Nephron (organoid): ENCODE measurements at regions not wholly inside any gene's neighbourhood (a gene's known extent, or its start where the extent isn't known, plus 50 kb on each side); places are given as distances from the start of the nearest gene placed in this dataset.

Source experiments
- H3K27ac Mint-ChIP-seq, 3 experiments: 2 replicates each; pipeline ENCODE4 v1.8.0; 2020; ENCODE audit warnings: mixed read lengths in 3 of 3, mild to moderate bottlenecking in 2 of 3, moderate library complexity in 1 of 3
- H3K27me3 Mint-ChIP-seq: 2 replicates; pipeline ENCODE4 v1.8.0; 2021; ENCODE audit warnings: low read depth, mild to moderate bottlenecking, moderate library complexity, mixed read lengths
- H3K36me3 Mint-ChIP-seq: 2 replicates; pipeline ENCODE4 v1.8.0; 2020; ENCODE audit warnings: low read depth, mixed read lengths
- H3K4me1 Mint-ChIP-seq: 2 replicates; pipeline ENCODE4 v1.8.0; 2020; ENCODE audit warnings: mixed read lengths
- H3K4me3 Mint-ChIP-seq, 3 experiments: 2 replicates each; pipeline ENCODE4 v1.8.0; 2020; ENCODE audit warnings: mild to moderate bottlenecking in 3 of 3, mixed read lengths in 3 of 3, moderate library complexity in 2 of 3
- H3K9me3 Mint-ChIP-seq: 2 replicates; pipeline ENCODE4 v1.8.0; 2020; ENCODE audit warnings: mixed read lengths
- TF ChIP-seq, protein P1 (sequence below), 3 experiments: fragments of 200-600 bp; sonication (generic); IDR thresholded peaks; one replicate each; pipeline ENCODE4 v1.5.0; 2021; ENCODE audit warnings: antibody characterized with exemption in 3 of 3; ENCODE audit not compliant: unreplicated experiment in 3 of 3

GRCh38 chr6:169070506-169071176, 183.0 kb downstream of the THBS2 start:
- Mint-ChIP-seq H3K4me1 (peaks cover 39% of the 10 kb centered on the region), H3K27ac (no peak overlapping the region), H3K27me3 (no peaks in the 10 kb centered on the region), H3K4me3 (no peak overlapping the region), H3K36me3 (no peaks in the 10 kb centered on the region), H3K9me3 (peaks cover 10% of the 10 kb centered on the region)
- TF ChIP-seq, protein P1, sequence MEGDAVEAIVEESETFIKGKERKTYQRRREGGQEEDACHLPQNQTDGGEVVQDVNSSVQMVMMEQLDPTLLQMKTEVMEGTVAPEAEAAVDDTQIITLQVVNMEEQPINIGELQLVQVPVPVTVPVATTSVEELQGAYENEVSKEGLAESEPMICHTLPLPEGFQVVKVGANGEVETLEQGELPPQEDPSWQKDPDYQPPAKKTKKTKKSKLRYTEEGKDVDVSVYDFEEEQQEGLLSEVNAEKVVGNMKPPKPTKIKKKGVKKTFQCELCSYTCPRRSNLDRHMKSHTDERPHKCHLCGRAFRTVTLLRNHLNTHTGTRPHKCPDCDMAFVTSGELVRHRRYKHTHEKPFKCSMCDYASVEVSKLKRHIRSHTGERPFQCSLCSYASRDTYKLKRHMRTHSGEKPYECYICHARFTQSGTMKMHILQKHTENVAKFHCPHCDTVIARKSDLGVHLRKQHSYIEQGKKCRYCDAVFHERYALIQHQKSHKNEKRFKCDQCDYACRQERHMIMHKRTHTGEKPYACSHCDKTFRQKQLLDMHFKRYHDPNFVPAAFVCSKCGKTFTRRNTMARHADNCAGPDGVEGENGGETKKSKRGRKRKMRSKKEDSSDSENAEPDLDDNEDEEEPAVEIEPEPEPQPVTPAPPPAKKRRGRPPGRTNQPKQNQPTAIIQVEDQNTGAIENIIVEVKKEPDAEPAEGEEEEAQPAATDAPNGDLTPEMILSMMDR (IDR thresholded peaks at IDR 0.05; ENCODE audit: unreplicated experiment in 3 of 3) = no peak

GRCh38 chr6:169069356-169069755, 184.3 kb downstream of the THBS2 start:
- Mint-ChIP-seq H3K9me3 (peaks cover 12% of the 10 kb centered on the region), H3K36me3 (no peaks in the 10 kb centered on the region), H3K27ac (no peak overlapping the region), H3K4me1 (peaks cover 28% of the 10 kb centered on the region), H3K4me3 (no peak overlapping the region), H3K27me3 (no peaks in the 10 kb centered on the region)
- TF ChIP-seq, protein P1 (IDR thresholded peaks at IDR 0.05; ENCODE audit: unreplicated experiment in 3 of 3) = no peak

DNA sequence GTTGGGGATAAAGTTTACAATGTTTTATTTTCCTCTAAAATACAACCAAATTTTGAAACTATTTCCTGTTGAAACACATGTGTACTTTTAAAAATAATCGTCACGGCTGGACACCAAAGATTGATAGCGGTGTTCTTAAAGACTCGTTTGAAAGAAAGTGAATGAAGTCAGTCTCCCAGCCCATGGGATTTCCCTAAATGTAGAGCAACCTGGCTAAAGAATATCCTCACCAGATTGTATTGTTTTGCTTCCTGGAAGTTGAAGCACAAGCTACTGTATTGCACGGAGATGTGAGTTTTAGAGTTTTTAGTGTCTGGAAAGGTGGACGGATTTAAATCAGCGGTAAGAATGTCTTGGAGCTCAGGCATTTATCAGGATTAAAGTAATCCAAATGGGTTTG, 189.5 kb downstream of the THBS2 start:
- Mint-ChIP-seq H3K4me3 (peak overlapping the region in 1 of 3 experiments; percentile 5), H3K4me1 (peaks cover 6% of the 10 kb centered on the region), H3K27me3 (peaks cover 4% of the 10 kb centered on the region), H3K36me3 (no peaks in the 10 kb centered on the region), H3K27ac (peak overlapping the region; percentile 39 to 46 (median 44)), H3K9me3 (peaks cover 9% of the 10 kb centered on the region)
- TF ChIP-seq, protein P1 (IDR thresholded peaks at IDR 0.05; ENCODE audit: unreplicated experiment in 3 of 3) = no peak

- no peaks in the 10 kb centered on the region for H3K36me3 Mint-ChIP-seq
- peaks cover 6% of the 10 kb centered on the region for H3K4me1 Mint-ChIP-seq
- H3K27ac Mint-ChIP-seq = no peak overlapping the region
- no peak overlapping the region for H3K4me3 Mint-ChIP-seq
- TF ChIP-seq, protein P1 (IDR thresholded peaks at IDR 0.05; ENCODE audit: unreplicated experiment in 3 of 3) = no peak
- peaks cover 4% of the 10 kb centered on the region for H3K27me3 Mint-ChIP-seq
- H3K9me3 Mint-ChIP-seq = peaks cover 11% of the 10 kb centered on the region
These were observed 191.4 kb downstream of the THBS2 start for GRCh38 chr6:169062272-169062671.

DNA sequence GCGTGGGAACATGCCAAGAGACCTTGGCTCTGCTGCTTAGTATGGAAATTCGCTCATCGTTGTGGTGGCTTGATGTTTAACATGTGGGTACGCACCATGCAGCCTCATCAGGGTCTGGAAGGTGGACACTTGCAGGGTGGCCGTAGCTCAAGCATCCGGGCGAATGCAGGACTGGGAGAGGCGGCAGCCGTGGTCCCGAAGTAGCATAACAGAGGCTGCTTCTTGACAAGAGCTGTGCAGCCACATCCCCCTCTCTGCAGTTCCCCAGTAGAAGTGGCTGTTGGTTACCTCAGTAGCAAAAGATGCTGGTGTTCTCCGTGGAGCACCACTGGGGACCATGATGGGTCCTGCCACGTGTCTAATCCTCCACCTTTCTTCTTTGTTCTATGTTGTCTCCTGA, 195.0 kb downstream of the THBS2 start:
- Mint-ChIP-seq H3K9me3 (peaks cover 28% of the 10 kb centered on the region), H3K27me3 (peaks cover 4% of the 10 kb centered on the region), H3K36me3 (no peaks in the 10 kb centered on the region), H3K4me3 (no peak overlapping the region), H3K4me1 (no peaks in the 10 kb centered on the region), H3K27ac (no peak overlapping the region)
- TF ChIP-seq, protein P1 (IDR thresholded peaks at IDR 0.05; ENCODE audit: unreplicated experiment in 3 of 3) = no peak

GRCh38 chr6:169052462-169052861, 201.2 kb downstream of the THBS2 start:
- Mint-ChIP-seq H3K4me1 (no peaks in the 10 kb centered on the region), H3K4me3 (no peak overlapping the region), H3K27ac (no peak overlapping the region), H3K27me3 (no peaks in the 10 kb centered on the region), H3K9me3 (peaks cover 21% of the 10 kb centered on the region), H3K36me3 (no peaks in the 10 kb centered on the region)
- TF ChIP-seq, protein P1 (IDR thresholded peaks at IDR 0.05; ENCODE audit: unreplicated experiment in 3 of 3) = no peak
